ENCODE measurements at regions not wholly inside any gene's neighbourhood (a gene's known extent, or its start where the extent isn't known, plus 50 kb on each side); places are given as distances from the start of the nearest gene placed in this dataset.

DNA sequence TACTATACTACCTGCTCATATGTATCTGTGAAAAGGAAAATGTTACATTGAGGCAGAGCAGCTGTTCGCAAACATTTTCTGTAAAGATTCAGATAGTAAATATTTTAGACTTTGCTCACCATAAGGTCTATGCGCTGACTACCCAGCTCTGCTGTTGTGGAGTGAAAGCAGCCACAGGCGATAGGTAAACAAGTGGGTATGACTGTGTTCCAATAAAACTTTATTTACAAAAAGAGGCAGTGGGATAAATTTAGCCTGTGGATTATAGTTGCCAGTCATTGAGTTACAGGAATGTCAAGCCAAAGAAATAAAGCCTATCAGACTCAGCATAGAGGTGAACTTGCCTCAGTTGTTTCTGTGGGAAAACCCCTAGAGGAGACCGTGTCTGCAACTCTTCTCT lies 487.7 kb upstream of the API5 start:
- Histone ChIP-seq H3K4me1 (no peaks in the 10 kb centered on the region), H3K27ac (no peak overlapping the region), H3K4me3 (no peak overlapping the region), H3K9me3 (no peaks in the 10 kb centered on the region), H3K36me3 (no peaks in the 10 kb centered on the region), H3K27me3 (no peaks in the 10 kb centered on the region)
- TF ChIP-seq, protein P1, sequence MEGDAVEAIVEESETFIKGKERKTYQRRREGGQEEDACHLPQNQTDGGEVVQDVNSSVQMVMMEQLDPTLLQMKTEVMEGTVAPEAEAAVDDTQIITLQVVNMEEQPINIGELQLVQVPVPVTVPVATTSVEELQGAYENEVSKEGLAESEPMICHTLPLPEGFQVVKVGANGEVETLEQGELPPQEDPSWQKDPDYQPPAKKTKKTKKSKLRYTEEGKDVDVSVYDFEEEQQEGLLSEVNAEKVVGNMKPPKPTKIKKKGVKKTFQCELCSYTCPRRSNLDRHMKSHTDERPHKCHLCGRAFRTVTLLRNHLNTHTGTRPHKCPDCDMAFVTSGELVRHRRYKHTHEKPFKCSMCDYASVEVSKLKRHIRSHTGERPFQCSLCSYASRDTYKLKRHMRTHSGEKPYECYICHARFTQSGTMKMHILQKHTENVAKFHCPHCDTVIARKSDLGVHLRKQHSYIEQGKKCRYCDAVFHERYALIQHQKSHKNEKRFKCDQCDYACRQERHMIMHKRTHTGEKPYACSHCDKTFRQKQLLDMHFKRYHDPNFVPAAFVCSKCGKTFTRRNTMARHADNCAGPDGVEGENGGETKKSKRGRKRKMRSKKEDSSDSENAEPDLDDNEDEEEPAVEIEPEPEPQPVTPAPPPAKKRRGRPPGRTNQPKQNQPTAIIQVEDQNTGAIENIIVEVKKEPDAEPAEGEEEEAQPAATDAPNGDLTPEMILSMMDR (IDR thresholded peaks at IDR 0.05) = no peak
- DNase-seq = no peak
- intact Hi-C loops (cut with DNase I; ENCODE audit: low total_unique reads) = no loop called here

DNA sequence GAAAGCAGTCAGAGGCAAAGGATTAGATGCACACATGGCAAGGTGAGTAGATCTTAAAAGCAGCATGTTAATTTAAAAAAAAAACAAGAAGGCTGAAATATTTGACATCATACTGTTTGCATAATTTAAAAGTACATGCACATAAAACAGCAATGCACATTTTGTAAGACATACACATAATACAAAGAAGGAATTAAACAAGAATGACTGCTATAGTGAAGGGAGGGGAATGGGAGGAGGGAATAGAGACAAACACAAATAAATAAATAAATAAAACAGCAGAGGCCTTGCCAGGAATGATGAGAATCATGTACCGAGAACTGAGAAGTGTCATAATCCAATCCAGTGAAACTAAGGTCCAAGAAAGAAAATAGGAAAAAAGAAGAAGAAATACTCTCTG lies 486.2 kb upstream of the API5 start:
- no peaks in the 10 kb centered on the region for H3K9me3 ChIP-seq
- no peaks in the 10 kb centered on the region for H3K4me1 ChIP-seq
- H3K36me3 ChIP-seq = no peaks in the 10 kb centered on the region
- H3K27me3 ChIP-seq = no peaks in the 10 kb centered on the region
- no peak overlapping the region for H3K4me3 ChIP-seq
- intact Hi-C loops (cut with DNase I; ENCODE audit: low total_unique reads) = no loop called here
- H3K27ac ChIP-seq = no peak overlapping the region
- no peak for DNase-seq
- TF ChIP-seq, protein P1 (IDR thresholded peaks at IDR 0.05) = no peak

DNA sequence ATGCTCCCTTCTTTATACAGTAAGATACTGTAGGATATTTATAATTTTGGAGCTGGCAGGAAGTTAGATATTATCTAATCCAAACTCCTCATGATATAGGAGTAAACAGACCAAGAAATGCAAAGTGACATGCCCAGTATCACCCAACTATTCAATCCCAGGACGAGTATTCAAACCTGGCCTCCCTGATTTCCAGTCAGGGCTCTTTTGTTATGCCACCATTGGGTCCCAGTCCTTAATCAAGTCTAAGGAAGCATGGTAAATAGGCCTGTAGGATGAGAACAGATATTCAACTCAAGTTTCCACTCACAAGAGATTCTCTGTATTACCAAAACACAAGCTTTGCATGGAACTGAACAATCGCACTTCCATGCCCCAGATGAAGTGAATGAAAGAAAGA lies 484.0 kb upstream of the API5 start:
- no peaks in the 10 kb centered on the region for H3K4me1 ChIP-seq
- TF ChIP-seq, protein P1 (IDR thresholded peaks at IDR 0.05) = no peak
- intact Hi-C loops (cut with DNase I; ENCODE audit: low total_unique reads) = no loop called here
- no peak overlapping the region for H3K27ac ChIP-seq
- DNase-seq = no peak
- H3K36me3 ChIP-seq = no peaks in the 10 kb centered on the region
- H3K4me3 ChIP-seq = no peak overlapping the region
- no peaks in the 10 kb centered on the region for H3K27me3 ChIP-seq
- H3K9me3 ChIP-seq = no peaks in the 10 kb centered on the region

DNA sequence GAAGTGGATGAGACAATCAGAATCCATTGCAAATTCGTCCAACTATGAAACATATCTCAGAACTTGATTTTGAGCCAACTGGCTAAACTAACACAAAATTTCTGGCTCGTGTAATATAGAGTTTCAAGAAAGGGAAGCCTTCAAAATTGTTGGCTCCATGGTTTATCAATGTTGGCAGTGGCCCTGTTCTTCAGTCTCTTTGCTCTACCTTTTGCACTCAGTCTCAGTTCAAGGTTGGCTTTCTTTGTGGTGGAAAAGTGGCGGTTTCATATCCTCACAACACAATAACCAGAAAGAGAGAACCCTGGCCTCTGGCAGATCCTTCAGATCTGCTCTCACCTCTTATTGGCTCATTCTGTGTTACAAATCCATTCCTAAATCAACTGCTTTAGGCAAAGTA lies 473.8 kb upstream of the API5 start:
- no peak overlapping the region for H3K27ac ChIP-seq
- no peaks in the 10 kb centered on the region for H3K27me3 ChIP-seq
- no peak for DNase-seq
- H3K36me3 ChIP-seq = no peaks in the 10 kb centered on the region
- TF ChIP-seq, protein P1 (IDR thresholded peaks at IDR 0.05) = no peak
- no peaks in the 10 kb centered on the region for H3K9me3 ChIP-seq
- H3K4me3 ChIP-seq = no peak overlapping the region
- intact Hi-C loops (cut with DNase I; ENCODE audit: low total_unique reads) = no loop called here
- no peaks in the 10 kb centered on the region for H3K4me1 ChIP-seq

DNA sequence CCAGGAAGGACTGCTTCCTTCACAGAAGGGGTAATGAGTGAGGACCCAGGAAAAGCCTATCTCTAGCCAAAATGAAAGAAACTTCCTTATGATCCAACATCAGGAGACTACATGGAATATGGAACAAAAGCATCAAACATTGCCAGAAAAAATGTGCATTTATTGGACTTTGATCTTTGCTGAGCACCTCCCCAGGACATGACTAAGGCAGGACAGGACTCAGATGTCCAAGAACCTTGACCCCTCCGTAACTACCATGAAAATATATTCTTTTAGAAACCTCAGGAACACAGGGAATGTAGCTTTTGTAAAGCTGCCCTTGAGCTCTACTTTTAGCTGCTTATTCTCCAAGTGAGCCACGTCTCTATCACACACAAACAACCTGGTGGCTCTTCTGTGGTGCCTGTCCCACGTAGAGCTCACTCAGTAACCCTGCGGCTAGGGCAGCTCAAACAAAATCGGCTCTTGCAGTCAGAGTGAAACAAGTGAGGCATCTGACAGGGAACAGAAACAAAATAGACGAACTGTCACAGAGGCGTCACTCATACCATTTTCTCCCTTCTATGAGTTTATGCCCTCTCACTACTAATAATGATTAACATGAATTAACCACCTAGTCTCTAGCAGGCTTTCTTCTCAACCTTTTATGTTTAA lies 471.5 kb upstream of the API5 start:
- H3K27ac ChIP-seq = no peak overlapping the region
- no peaks in the 10 kb centered on the region for H3K4me1 ChIP-seq
- no peak overlapping the region for H3K4me3 ChIP-seq
- no peaks in the 10 kb centered on the region for H3K27me3 ChIP-seq
- H3K36me3 ChIP-seq = no peaks in the 10 kb centered on the region
- TF ChIP-seq, protein P1 (IDR thresholded peaks at IDR 0.05) = no peak
- intact Hi-C loops (cut with DNase I; ENCODE audit: low total_unique reads) = no loop called here
- H3K9me3 ChIP-seq = no peaks in the 10 kb centered on the region
- no peak for DNase-seq

DNA sequence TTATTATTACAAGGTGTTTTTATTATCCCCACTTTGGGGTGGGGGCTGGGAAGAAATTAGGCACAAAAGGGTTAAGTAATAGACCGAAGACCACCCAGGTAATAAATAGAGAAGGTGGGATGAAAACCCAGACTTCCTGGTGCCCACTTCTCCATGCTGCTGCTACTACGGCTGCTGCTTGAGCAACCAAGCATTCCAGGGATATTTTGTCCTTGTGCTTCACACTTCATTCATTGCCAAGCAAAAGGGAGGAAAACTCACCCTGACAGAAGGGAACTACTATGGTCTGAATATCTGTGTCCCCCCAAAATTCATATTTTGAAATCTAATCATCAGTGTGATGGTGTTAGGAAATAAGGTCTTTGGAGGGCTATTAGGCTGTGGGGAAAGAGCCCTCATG lies 470.9 kb upstream of the API5 start:
- Histone ChIP-seq H3K9me3 (no peaks in the 10 kb centered on the region), H3K4me1 (no peaks in the 10 kb centered on the region), H3K27ac (no peak overlapping the region), H3K27me3 (no peaks in the 10 kb centered on the region), H3K4me3 (no peak overlapping the region), H3K36me3 (no peaks in the 10 kb centered on the region)
- no peak for DNase-seq
- TF ChIP-seq, protein P1 (IDR thresholded peaks at IDR 0.05) = no peak
- intact Hi-C loops (cut with DNase I; ENCODE audit: low total_unique reads) = no loop called here

Data from tibial artery (tissue), 4 donors.